ENCODE measurements at regions not wholly inside any gene's neighbourhood (a gene's known extent, or its start where the extent isn't known, plus 50 kb on each side); places are given as distances from the start of the nearest gene placed in this dataset.

- TF ChIP-seq, protein P1, sequence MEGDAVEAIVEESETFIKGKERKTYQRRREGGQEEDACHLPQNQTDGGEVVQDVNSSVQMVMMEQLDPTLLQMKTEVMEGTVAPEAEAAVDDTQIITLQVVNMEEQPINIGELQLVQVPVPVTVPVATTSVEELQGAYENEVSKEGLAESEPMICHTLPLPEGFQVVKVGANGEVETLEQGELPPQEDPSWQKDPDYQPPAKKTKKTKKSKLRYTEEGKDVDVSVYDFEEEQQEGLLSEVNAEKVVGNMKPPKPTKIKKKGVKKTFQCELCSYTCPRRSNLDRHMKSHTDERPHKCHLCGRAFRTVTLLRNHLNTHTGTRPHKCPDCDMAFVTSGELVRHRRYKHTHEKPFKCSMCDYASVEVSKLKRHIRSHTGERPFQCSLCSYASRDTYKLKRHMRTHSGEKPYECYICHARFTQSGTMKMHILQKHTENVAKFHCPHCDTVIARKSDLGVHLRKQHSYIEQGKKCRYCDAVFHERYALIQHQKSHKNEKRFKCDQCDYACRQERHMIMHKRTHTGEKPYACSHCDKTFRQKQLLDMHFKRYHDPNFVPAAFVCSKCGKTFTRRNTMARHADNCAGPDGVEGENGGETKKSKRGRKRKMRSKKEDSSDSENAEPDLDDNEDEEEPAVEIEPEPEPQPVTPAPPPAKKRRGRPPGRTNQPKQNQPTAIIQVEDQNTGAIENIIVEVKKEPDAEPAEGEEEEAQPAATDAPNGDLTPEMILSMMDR (IDR thresholded peaks at IDR 0.05; ENCODE audit: poor library complexity) = no peak
- no peak for TF ChIP-seq EZH2phosphoT487 (IDR thresholded peaks at IDR 0.05; ENCODE audit: low read depth, severe bottlenecking, unreplicated experiment)
These were observed 72.1 kb upstream of the EOMES start for GRCh38 chr3:27794211-27794610.

All from hepatocyte (in vitro differentiated cells).